ENCODE measurements at regions not wholly inside any gene's neighbourhood (a gene's known extent, or its start where the extent isn't known, plus 50 kb on each side); places are given as distances from the start of the nearest gene placed in this dataset.

DNA sequence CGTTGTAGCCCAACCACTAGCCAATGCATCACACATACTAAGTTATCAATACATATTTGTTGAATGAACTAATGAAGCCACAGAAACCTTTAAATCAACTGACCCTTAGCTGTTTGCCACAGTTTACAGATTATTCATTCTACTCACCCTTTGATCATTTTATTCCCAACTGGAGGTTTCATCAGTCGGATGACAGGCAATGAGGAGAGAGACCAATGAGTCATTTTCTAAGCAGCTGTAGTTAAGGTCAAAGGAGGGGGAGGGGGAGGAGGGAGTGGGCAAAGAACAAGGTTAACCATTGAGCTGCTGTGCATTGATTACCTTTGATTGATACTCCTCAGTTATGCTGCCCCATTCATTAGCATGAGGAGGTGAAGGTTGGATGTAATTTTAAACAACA lies 469.5 kb downstream of the VRK1 start:
- no peaks in the 10 kb centered on the region for H3K79me2 ChIP-seq (ENCODE audit: control insufficient read depth, insufficient read depth, low read length)
- no peak overlapping the region for H3K9ac ChIP-seq (replicated peaks; ENCODE audit: extremely low read depth, insufficient read depth, low read length)
- FAIRE-seq: no peak
- no peak overlapping the region for H2AFZ ChIP-seq (ENCODE audit: low read depth, low read length)
- H4K20me1 ChIP-seq (replicated peaks; ENCODE audit: control insufficient read depth, extremely low read depth, insufficient read depth, low read length): no peaks in the 10 kb centered on the region
- H3K4me3 ChIP-seq (replicated peaks in 1 of 3; ENCODE audit: insufficient read depth in 1 of 3, low read depth in 1 of 3, low read length in 3 of 3): no peak overlapping the region
- dilution Hi-C loops (cut with MboI; ENCODE audit: extremely low pct_ligation_motif_present, low sequenced_read_pairs): no loop called here
- TF ChIP-seq, protein P1, sequence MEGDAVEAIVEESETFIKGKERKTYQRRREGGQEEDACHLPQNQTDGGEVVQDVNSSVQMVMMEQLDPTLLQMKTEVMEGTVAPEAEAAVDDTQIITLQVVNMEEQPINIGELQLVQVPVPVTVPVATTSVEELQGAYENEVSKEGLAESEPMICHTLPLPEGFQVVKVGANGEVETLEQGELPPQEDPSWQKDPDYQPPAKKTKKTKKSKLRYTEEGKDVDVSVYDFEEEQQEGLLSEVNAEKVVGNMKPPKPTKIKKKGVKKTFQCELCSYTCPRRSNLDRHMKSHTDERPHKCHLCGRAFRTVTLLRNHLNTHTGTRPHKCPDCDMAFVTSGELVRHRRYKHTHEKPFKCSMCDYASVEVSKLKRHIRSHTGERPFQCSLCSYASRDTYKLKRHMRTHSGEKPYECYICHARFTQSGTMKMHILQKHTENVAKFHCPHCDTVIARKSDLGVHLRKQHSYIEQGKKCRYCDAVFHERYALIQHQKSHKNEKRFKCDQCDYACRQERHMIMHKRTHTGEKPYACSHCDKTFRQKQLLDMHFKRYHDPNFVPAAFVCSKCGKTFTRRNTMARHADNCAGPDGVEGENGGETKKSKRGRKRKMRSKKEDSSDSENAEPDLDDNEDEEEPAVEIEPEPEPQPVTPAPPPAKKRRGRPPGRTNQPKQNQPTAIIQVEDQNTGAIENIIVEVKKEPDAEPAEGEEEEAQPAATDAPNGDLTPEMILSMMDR (IDR thresholded peaks at IDR 0.05; ENCODE audit: extremely low read depth in 1 of 2, insufficient read depth in 1 of 2, low read depth in 1 of 2, low read length in 2 of 2): no peak
- no peak for TF ChIP-seq MYC (IDR thresholded peaks at IDR 0.05; ENCODE audit: low read depth, low read length)
- TF ChIP-seq, protein P2, sequence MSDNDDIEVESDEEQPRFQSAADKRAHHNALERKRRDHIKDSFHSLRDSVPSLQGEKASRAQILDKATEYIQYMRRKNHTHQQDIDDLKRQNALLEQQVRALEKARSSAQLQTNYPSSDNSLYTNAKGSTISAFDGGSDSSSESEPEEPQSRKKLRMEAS (IDR thresholded peaks at IDR 0.05; ENCODE audit: insufficient read depth, insufficient read length): no peak
- no peak for TF ChIP-seq GATA2 (IDR thresholded peaks at IDR 0.05; ENCODE audit: insufficient read depth, insufficient read length, low read depth, low read length)
- no peak for TF ChIP-seq FOS (IDR thresholded peaks at IDR 0.05; ENCODE audit: borderline replicate concordance, insufficient read depth, low read length)
- no peak for TF ChIP-seq POLR2A (IDR thresholded peaks at IDR 0.05; ENCODE audit: low read depth, low read length)
- TF ChIP-seq POLR2AphosphoS5 (IDR thresholded peaks at IDR 0.05; ENCODE audit: insufficient read depth, low read depth, low read length): no peak
- no peak for TF ChIP-seq JUN (IDR thresholded peaks at IDR 0.05; ENCODE audit: borderline replicate concordance, insufficient read depth, insufficient read length, low read depth)
- TF ChIP-seq EZH2 (IDR thresholded peaks at IDR 0.05; ENCODE audit: borderline replicate concordance, low read depth, low read length, severe bottlenecking): no peak
- no peaks in the 10 kb centered on the region for H3K27me3 ChIP-seq (ENCODE audit: control insufficient read depth in 2 of 2, insufficient read depth in 2 of 2, low read length in 2 of 2)
- no peaks in the 10 kb centered on the region for H3K9me1 ChIP-seq (replicated peaks; ENCODE audit: control insufficient read depth, extremely low read depth, insufficient read depth, low read length)
- no TSS peak for BruUV-seq (replicated peaks)
- POLR2A ChIA-PET: no interaction called here
- no peak overlapping the region for H3K4me2 ChIP-seq (ENCODE audit: insufficient read depth, low read length)
- H3K36me3 ChIP-seq (ENCODE audit: control insufficient read depth in 2 of 2, extremely low read depth in 1 of 2, insufficient read depth in 2 of 2, low read length in 2 of 2): no peaks in the 10 kb centered on the region
- intact Hi-C loops (cut with micrococcal nuclease): no loop called here
- H3K4me1 ChIP-seq (ENCODE audit: control insufficient read depth, extremely low read depth, insufficient read depth, low read length): no peaks in the 10 kb centered on the region
- no peak overlapping the region for H3K27ac ChIP-seq (ENCODE audit: insufficient read depth, low read depth, low read length)
- DNase-seq (ENCODE audit: low read depth, low spot score): no peak
- peaks cover 6% of the 10 kb centered on the region for H3K9me3 ChIP-seq (replicated peaks; ENCODE audit: control insufficient read depth, insufficient read depth, low read length)
- CTCF ChIA-PET: no interaction called here
